GM21786 (cell line): ENCODE measurements at regions not wholly inside any gene's neighbourhood (a gene's known extent, or its start where the extent isn't known, plus 50 kb on each side); places are given as distances from the start of the nearest gene placed in this dataset.
A peak's percentile ranks its signal among the peaks of the same experiment; 100 is the strongest.

ENCODE experiments used
- ATAC-seq: cut with Tn5 transposase; IDR thresholded peaks from one replicate; pipeline ENCODE4 v1.9.1; 2021; ENCODE audit not compliant: unreplicated experiment

- ATAC-seq = no peak
Measured at GRCh38 chr1:194155962-194156361, 969.5 kb upstream of the B3GALT2 start.

- no peak for ATAC-seq
Measured at GRCh38 chr1:194151056-194151455, 964.6 kb upstream of the B3GALT2 start.

- ATAC-seq = no peak
Measured at GRCh38 chr1:194150242-194150641, 963.8 kb upstream of the B3GALT2 start.

GRCh38 chr1:194133152-194133551 lies 946.7 kb upstream of the B3GALT2 start:
- ATAC-seq = no peak

GRCh38 chr1:194118086-194118485 lies 931.7 kb upstream of the B3GALT2 start:
- no peak for ATAC-seq

- ATAC-seq = no peak
Measured at GRCh38 chr1:194117582-194117981, 931.2 kb upstream of the B3GALT2 start.

- ATAC-seq = no peak
Measured at GRCh38 chr1:194114288-194114687, 927.9 kb upstream of the B3GALT2 start.

GRCh38 chr1:194105381-194105780 lies 919.0 kb upstream of the B3GALT2 start:
- no peak for ATAC-seq

- ATAC-seq = no peak
Measured at GRCh38 chr1:194104247-194104844, 917.9 kb upstream of the B3GALT2 start.

GRCh38 chr1:194103516-194104246 lies 917.3 kb upstream of the B3GALT2 start:
- no peak for ATAC-seq

- ATAC-seq = no peak
Measured at GRCh38 chr1:194103101-194103500, 916.7 kb upstream of the B3GALT2 start.

- ATAC-seq = no peak
Measured at GRCh38 chr1:194102607-194103006, 916.2 kb upstream of the B3GALT2 start.

- ATAC-seq = no peak
Measured at GRCh38 chr1:194084755-194085154, 898.3 kb upstream of the B3GALT2 start.

- ATAC-seq = no peak
Measured at GRCh38 chr1:194081444-194081843, 895.0 kb upstream of the B3GALT2 start.

- ATAC-seq = no peak
Measured at GRCh38 chr1:194080826-194081225, 894.4 kb upstream of the B3GALT2 start.

- ATAC-seq = peak; percentile 60
Measured at GRCh38 chr1:194078765-194079164, 892.4 kb upstream of the B3GALT2 start.

GRCh38 chr1:194076646-194077045 lies 890.2 kb upstream of the B3GALT2 start:
- no peak for ATAC-seq

- no peak for ATAC-seq
Measured at GRCh38 chr1:194073833-194074232, 887.4 kb upstream of the B3GALT2 start.

GRCh38 chr1:194071205-194071604 lies 884.8 kb upstream of the B3GALT2 start:
- ATAC-seq = no peak

- no peak for ATAC-seq
Measured at GRCh38 chr1:194069831-194070218, 883.4 kb upstream of the B3GALT2 start.

- ATAC-seq = no peak
Measured at GRCh38 chr1:194069168-194069830, 882.9 kb upstream of the B3GALT2 start.

- ATAC-seq = no peak
Measured at GRCh38 chr1:194068446-194069167, 882.2 kb upstream of the B3GALT2 start.
